ENCODE measurements at regions not wholly inside any gene's neighbourhood (a gene's known extent, or its start where the extent isn't known, plus 50 kb on each side); places are given as distances from the start of the nearest gene placed in this dataset.

DNA sequence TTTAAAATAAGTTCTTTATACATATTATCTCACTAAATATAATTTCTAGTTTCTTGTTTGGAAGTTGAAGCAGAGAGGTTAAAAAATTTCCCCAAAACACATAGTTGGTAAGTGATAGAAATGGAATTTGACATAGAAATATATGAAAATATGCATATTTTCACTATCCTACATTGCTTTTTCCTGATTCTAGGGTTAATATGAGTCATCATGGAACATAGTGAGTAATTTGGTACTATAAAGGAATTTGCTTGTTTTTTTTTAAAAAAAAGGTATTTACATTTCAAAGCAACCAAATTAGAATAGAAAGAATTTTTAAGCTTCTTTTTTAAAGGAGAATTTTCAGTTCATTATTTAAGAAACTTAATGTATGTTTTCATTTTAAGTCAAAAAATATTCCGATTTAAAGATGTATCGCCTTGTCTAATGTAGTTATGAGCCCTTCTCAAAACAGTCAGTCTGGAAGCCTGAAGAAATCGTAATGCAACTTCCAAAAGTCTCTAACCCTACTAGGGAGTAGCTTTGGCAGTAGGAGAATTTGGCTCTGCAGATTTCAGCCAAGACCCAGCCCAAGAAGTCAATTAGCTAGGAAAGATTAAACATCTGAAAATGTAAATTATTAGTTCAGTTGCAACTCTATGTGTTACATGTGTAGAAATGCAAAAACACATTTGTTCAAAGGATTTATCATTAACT, 147.3 kb downstream of the RDH14 start:
- TF ChIP-seq EZH2 (IDR thresholded peaks at IDR 0.05; ENCODE audit: low read length) (no peak), CTCF (optimal IDR thresholded peaks at IDR 0.05 in 1 of 3, IDR thresholded peaks at IDR 0.05 in 1 of 3, conservative IDR thresholded peaks at IDR 0.05 in 1 of 3; ENCODE audit: extremely low read depth in 1 of 3, insufficient read depth in 2 of 3, low read length in 3 of 3) (no peak)

Measured in keratinocyte (primary cell).